Spleen (tissue), 11 donors: ENCODE measurements at regions not wholly inside any gene's neighbourhood (a gene's known extent, or its start where the extent isn't known, plus 50 kb on each side); places are given as distances from the start of the nearest gene placed in this dataset.

Experiments
- DNase-seq: peaks from one replicate; pipeline ENCODE4 v3.0.0-alpha.2; 2020
- H3K27ac ChIP-seq, 8 donors: fragments of 200-600 bp; sonication (generic) in 7 of 8; 1 replicate in 4 of 8; 2 replicates in 4 of 8; pipeline versions ENCODE4 v1.5.0 to v1.8.0; 2016 to 2021; ENCODE audit warnings: inconsistent platforms in 4 of 8, mild to moderate bottlenecking in 4 of 8, moderate library complexity in 1 of 8
- H3K27me3 ChIP-seq, 7 donors: fragments of 200-600 bp; sonication (generic) in 6 of 7; replicated peaks in 1 of 7; 1 replicate in 4 of 7; 2 replicates in 3 of 7; pipeline versions ENCODE4 v1.5.0 to v1.8.0; 2016 to 2021; ENCODE audit warnings: inconsistent platforms in 3 of 7, mild to moderate bottlenecking in 1 of 7
- H3K36me3 ChIP-seq, 6 donors: fragments of 200-600 bp; sonication (generic) in 5 of 6; 1 replicate in 4 of 6; 2 replicates in 2 of 6; pipeline versions ENCODE4 v1.5.0 to v1.8.0; 2016 to 2021; ENCODE audit warnings: inconsistent platforms in 2 of 6
- H3K4me1 ChIP-seq, 6 donors: fragments of 200-600 bp; sonication (generic) in 5 of 6; 1 replicate in 3 of 6; 2 replicates in 3 of 6; pipeline versions ENCODE4 v1.5.0 to v1.8.0; 2016 to 2021; ENCODE audit warnings: inconsistent platforms in 3 of 6
- H3K4me3 ChIP-seq, 8 donors: fragments of 200-600 bp; sonication (generic) in 7 of 8; 1 replicate in 4 of 8; 2 replicates in 4 of 8; pipeline versions ENCODE4 v1.5.0 to v1.8.0; 2016 to 2021; ENCODE audit warnings: inconsistent platforms in 4 of 8, mild to moderate bottlenecking in 4 of 8, moderate library complexity in 2 of 8
- H3K9me3 ChIP-seq, 8 donors: fragments of 200-600 bp; sonication (generic) in 7 of 8; 1 replicate in 4 of 8; 2 replicates in 4 of 8; pipeline versions ENCODE4 v1.5.0 to v1.8.0; 2016 to 2021; ENCODE audit warnings: inconsistent platforms in 4 of 8
- CTCF ChIP-seq, 11 experiments: fragments of 200-600 bp in 7 of 11; fragments of 450-650 bp in 4 of 11; sonication (generic) in 4 of 11; IDR thresholded peaks in 8 of 11; conservative IDR thresholded peaks in 3 of 11; 1 replicate in 7 of 11; 2 replicates in 4 of 11; pipeline versions ENCODE4 v1.4.0 to v1.8.0; 2016 to 2021; ENCODE audit warnings: antibody characterized with exemption in 11 of 11, inconsistent platforms in 4 of 11, mild to moderate bottlenecking in 1 of 11
- POLR2A ChIP-seq, 3 donors: fragments of 450-650 bp; IDR thresholded peaks; one replicate each; pipeline ENCODE4 v1.5.1; 2017; ENCODE audit warnings: antibody characterized with exemption in 3 of 3, mild to moderate bottlenecking in 1 of 3
- POLR2AphosphoS5 ChIP-seq, 3 donors: sonication (generic); formaldehyde crosslinking; IDR thresholded peaks; one replicate each; pipeline ENCODE4 v1.5.1; 2017; ENCODE audit warnings: antibody characterized with exemption in 3 of 3
- WGBS, 5 donors: extraction: QIAGEN DNeasy Blood & Tissue Kit in 3 of 5; methylation state at CpG; one replicate each; pipeline versions ENCODE4 v1.1.5 to v1.1.7; 2013 to 2018; 5-methylcytosine and 5-hydroxymethylcytosine counted together
- intact Hi-C: fragments of 100-400 bp; cut with DNase I; formaldehyde crosslinking; loops from one replicate; pipeline ENCODE4 v1.15.0; 2023; ENCODE audit warnings: low total_unique reads
- donor health status: healthy with polysubstance abuse.
- donor health status: DM: no; HTN: no; CAD: no; lungs with moderate emphysema.
- donor health status: DM: no; HTN: no; CAD: no.
- donor health status: Bipolar disorder and iron deficiency.
- donor health status: healthy.
- donor health status: DM: no; HTN: no; CAD: no.
- donor health status: DM: yes; HTN: yes; CAD: no.

DNA sequence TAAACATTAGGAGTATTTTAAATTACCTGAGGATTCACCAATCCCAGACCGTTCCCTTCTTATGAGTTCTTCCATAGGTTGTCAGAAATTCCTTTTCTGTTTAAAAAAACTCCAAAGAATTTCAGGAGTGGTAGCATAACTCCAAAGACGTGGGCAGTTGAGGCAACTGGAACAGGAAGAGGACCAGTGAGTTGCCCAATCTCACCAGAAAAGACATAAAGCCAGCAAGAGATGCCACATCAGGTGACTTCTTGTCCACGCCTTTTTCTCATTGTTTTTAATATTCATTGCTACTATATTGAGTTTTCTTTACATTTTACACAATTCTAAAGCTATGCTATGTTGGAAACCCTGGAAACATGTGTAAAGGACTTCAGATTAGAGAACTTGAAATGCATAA lies 88.1 kb upstream of the JAK1 start:
- no peak for DNase-seq
- H3K27ac ChIP-seq, result peak overlapping the region in 3 of 8 donors; percentile 75 to 83 (median 75)
- H3K36me3 ChIP-seq, result peaks cover 0 to 61% (median 27%) of the 10 kb centered on the region in 6 donors
- intact Hi-C loops, result loop anchor here (5.0 to 10.0 kb wide), 2 partner anchors 52 to 630 kb away; no protein-coding TSS in a partner anchor
- H3K27me3 ChIP-seq, result no peaks in the 10 kb centered on the region
- no peak overlapping the region for H3K4me3 ChIP-seq
- no peaks in the 10 kb centered on the region for H3K9me3 ChIP-seq
- 56 to 83% (median 76%) methylated on average over 3 of the region's 3 CpGs for WGBS, 5 donors
- H3K4me1 ChIP-seq, result peaks cover 3 to 61% (median 25%) of the 10 kb centered on the region in 6 donors
- no peak for TF ChIP-seq POLR2A (IDR thresholded peaks at IDR 0.05)
- TF ChIP-seq CTCF (IDR thresholded peaks at IDR 0.05 in 8 of 11, conservative IDR thresholded peaks at IDR 0.05 in 3 of 11), result no peak
- TF ChIP-seq POLR2AphosphoS5 (IDR thresholded peaks at IDR 0.05), result no peak

DNA sequence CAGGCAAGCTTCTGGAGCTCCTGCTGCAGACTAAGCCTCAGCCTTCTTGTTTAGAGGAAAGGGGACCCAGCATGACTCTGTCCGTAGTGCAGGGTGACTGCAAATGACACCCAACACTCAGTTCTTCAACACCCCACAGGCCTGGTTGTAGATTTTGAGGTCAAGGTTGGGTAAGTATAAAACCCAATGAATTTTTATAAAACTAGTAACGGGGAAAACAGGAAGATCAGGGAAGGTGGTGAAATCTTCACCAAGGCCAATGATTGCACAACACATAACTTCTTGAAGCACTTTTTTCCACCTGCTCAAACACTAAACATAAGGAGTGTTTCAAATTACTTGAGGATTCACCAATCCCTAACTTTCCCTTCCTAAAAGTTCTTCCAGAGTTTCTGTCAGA lies 89.4 kb upstream of the JAK1 start:
- peaks cover 15 to 61% (median 34%) of the 10 kb centered on the region in 6 donors for H3K4me1 ChIP-seq
- WGBS, 5 donors, result 25 to 76% (median 56%) methylated on average over 2 of the region's 2 CpGs
- intact Hi-C loops, result loop anchor here (10.0 kb wide), 1 partner anchor 629 kb away; no protein-coding TSS in a partner anchor
- H3K9me3 ChIP-seq, result no peaks in the 10 kb centered on the region
- no peak for DNase-seq
- peaks cover 0 to 57% (median 27%) of the 10 kb centered on the region in 6 donors for H3K36me3 ChIP-seq
- H3K27me3 ChIP-seq, result no peaks in the 10 kb centered on the region
- H3K4me3 ChIP-seq, result peak overlapping the region in 1 of 8 donors; percentile 13
- TF ChIP-seq POLR2A (IDR thresholded peaks at IDR 0.05) (no peak), CTCF (IDR thresholded peaks at IDR 0.05 in 8 of 11, conservative IDR thresholded peaks at IDR 0.05 in 3 of 11) (no peak), POLR2AphosphoS5 (IDR thresholded peaks at IDR 0.05) (peak in 1 of 3 donors; percentile 31)
- peak overlapping the region in 7 of 8 donors; percentile 5 to 83 (median 61) for H3K27ac ChIP-seq

DNA sequence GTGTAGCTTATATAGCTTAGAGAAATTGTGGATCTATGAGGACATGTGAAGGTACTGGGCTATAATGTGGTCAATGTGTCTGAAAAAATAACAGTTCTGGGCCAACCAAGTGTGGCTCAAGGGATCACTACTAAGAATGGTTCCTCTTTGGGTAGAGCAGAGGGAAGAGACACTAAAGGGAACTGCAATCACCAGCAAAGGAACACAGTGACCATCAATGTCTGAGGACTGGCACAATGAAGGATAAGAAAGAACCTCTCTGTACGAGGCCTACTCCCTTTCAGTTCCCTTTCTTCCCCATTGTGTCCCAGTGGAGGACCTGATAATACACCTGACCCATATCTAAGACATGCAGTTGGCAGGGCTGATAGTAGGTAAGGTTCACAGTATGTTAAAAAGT lies 89.9 kb upstream of the JAK1 start:
- no peaks in the 10 kb centered on the region for H3K9me3 ChIP-seq
- no peak for DNase-seq
- H3K27ac ChIP-seq, result peak overlapping the region in 7 of 8 donors; percentile 5 to 83 (median 61)
- intact Hi-C loops, result loop anchor here (10.0 kb wide), 1 partner anchor 629 kb away; no protein-coding TSS in a partner anchor
- H3K4me3 ChIP-seq, result peak overlapping the region in 1 of 8 donors; percentile 13
- WGBS, 5 donors, result 31 to 55% (median 47%) methylated on average over 1 of the region's 1 CpG
- H3K4me1 ChIP-seq, result peaks cover 16 to 66% (median 39%) of the 10 kb centered on the region in 6 donors
- no peaks in the 10 kb centered on the region for H3K27me3 ChIP-seq
- H3K36me3 ChIP-seq, result peaks cover 0 to 57% (median 25%) of the 10 kb centered on the region in 6 donors
- peak in 1 of 3 donors; percentile 10 for TF ChIP-seq POLR2AphosphoS5 (IDR thresholded peaks at IDR 0.05)
- no peak for TF ChIP-seq POLR2A (IDR thresholded peaks at IDR 0.05)

DNA sequence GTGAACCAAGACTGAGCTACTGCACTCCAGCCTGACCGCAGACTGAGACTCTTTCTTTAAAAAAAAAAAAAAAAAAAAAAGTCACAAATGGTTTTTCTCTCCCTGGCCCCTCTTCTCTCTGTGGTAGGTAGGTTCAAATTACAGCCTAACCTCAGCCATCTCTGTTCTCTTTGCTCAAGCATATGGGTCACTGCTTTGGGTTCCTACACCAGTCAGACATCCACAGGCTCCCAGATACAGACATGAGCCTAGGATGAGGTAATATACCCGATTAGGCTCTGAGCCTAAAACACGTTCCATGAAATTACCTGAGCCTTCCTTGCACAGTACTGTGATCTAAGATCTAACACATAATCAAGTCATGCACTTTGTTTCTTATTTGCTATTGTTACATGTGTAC lies 90.5 kb upstream of the JAK1 start:
- Histone ChIP-seq H3K4me3 (no peak overlapping the region), H3K27me3 (no peaks in the 10 kb centered on the region), H3K4me1 (peaks cover 16 to 72% (median 42%) of the 10 kb centered on the region in 6 donors), H3K27ac (peak overlapping the region in 4 of 8 donors; percentile 6 to 83 (median 75)), H3K36me3 (peaks cover 0 to 57% (median 25%) of the 10 kb centered on the region in 6 donors), H3K9me3 (no peaks in the 10 kb centered on the region)
- TF ChIP-seq POLR2A (IDR thresholded peaks at IDR 0.05) (no peak), CTCF (IDR thresholded peaks at IDR 0.05 in 8 of 11, conservative IDR thresholded peaks at IDR 0.05 in 3 of 11) (no peak), POLR2AphosphoS5 (IDR thresholded peaks at IDR 0.05) (no peak)
- intact Hi-C loops, result loop anchor here (10.0 kb wide), 1 partner anchor 628 kb away; no protein-coding TSS in a partner anchor
- no peak for DNase-seq
- WGBS, 5 donors, result 83 to 97% (median 91%) methylated on average over 3 of the region's 3 CpGs
